Peyer's patch (tissue), 4 donors: ENCODE measurements at regions not wholly inside any gene's neighbourhood (a gene's known extent, or its start where the extent isn't known, plus 50 kb on each side); places are given as distances from the start of the nearest gene placed in this dataset.

ENCODE experiments used
- DNase-seq, 3 donors: peaks; one replicate each; pipeline ENCODE4 v3.0.0-alpha.2; 2017 to 2019
- H3K27ac ChIP-seq, 4 donors: fragments of 200-600 bp; sonication (generic); one replicate each; pipeline ENCODE4 v1.5.1; 2016 to 2019
- H3K27me3 ChIP-seq, 2 donors: fragments of 200-600 bp; sonication (generic); one replicate each; pipeline ENCODE4 v1.5.1; 2019
- H3K36me3 ChIP-seq, 3 donors: fragments of 200-600 bp; sonication (generic); one replicate each; pipeline ENCODE4 v1.5.1; 2016 to 2019
- H3K4me1 ChIP-seq, 4 donors: fragments of 200-600 bp; sonication (generic); one replicate each; pipeline ENCODE4 v1.5.1; 2016 to 2019
- H3K4me3 ChIP-seq, 4 donors: fragments of 200-600 bp; sonication (generic); 1 replicate in 3 of 4; 2 replicates in 1 of 4; pipeline ENCODE4 v1.5.1; 2016 to 2019; ENCODE audit warnings: mild to moderate bottlenecking in 1 of 4
- H3K9me3 ChIP-seq, 4 donors: fragments of 200-600 bp; sonication (generic); one replicate each; pipeline ENCODE4 v1.5.1; 2016 to 2019; ENCODE audit warnings: mild to moderate bottlenecking in 1 of 4
- CTCF ChIP-seq, 6 experiments: fragments of 450-650 bp in 4 of 6; fragments of 200-600 bp in 2 of 6; sonication (generic) in 1 of 6; IDR thresholded peaks; one replicate each; pipeline ENCODE4 v1.5.1; 2017 to 2019; ENCODE audit warnings: antibody characterized with exemption in 6 of 6, mild to moderate bottlenecking in 3 of 6, moderate library complexity in 1 of 6
- POLR2A ChIP-seq, 2 donors: fragments of 450-650 bp; IDR thresholded peaks; one replicate each; pipeline ENCODE4 v1.5.1; 2017; ENCODE audit warnings: antibody characterized with exemption in 2 of 2, mild to moderate bottlenecking in 2 of 2, moderate library complexity in 2 of 2

GRCh38 chr10:78363190-78363589 lies 329.5 kb downstream of the RPS24 start:
- H3K9me3 ChIP-seq, result no peaks in the 10 kb centered on the region
- TF ChIP-seq CTCF (IDR thresholded peaks at IDR 0.05) (no peak), POLR2A (IDR thresholded peaks at IDR 0.05) (no peak)
- no peaks in the 10 kb centered on the region for H3K36me3 ChIP-seq
- no peak overlapping the region for H3K4me3 ChIP-seq
- no peaks in the 10 kb centered on the region for H3K4me1 ChIP-seq
- H3K27me3 ChIP-seq, result no peaks in the 10 kb centered on the region
- no peak for DNase-seq
- H3K27ac ChIP-seq, result no peak overlapping the region

GRCh38 chr10:78365694-78366093 lies 332.0 kb downstream of the RPS24 start:
- TF ChIP-seq POLR2A (IDR thresholded peaks at IDR 0.05), result no peak
- no peak for TF ChIP-seq CTCF (IDR thresholded peaks at IDR 0.05)

GRCh38 chr10:78366663-78367411 lies 333.2 kb downstream of the RPS24 start:
- Histone ChIP-seq H3K27ac (no peak overlapping the region), H3K27me3 (no peaks in the 10 kb centered on the region), H3K9me3 (no peaks in the 10 kb centered on the region), H3K36me3 (no peaks in the 10 kb centered on the region), H3K4me3 (no peak overlapping the region), H3K4me1 (no peaks in the 10 kb centered on the region)
- TF ChIP-seq POLR2A (IDR thresholded peaks at IDR 0.05), result no peak
- no peak for TF ChIP-seq CTCF (IDR thresholded peaks at IDR 0.05)
- no peak for DNase-seq

More at GRCh38 chr10:78365694-78366093, 332.0 kb downstream of the RPS24 start:
- no peaks in the 10 kb centered on the region for H3K4me1 ChIP-seq
- H3K27ac ChIP-seq, result no peak overlapping the region
- H3K4me3 ChIP-seq, result no peak overlapping the region
- no peaks in the 10 kb centered on the region for H3K36me3 ChIP-seq
- no peaks in the 10 kb centered on the region for H3K27me3 ChIP-seq
- no peak for DNase-seq
- H3K9me3 ChIP-seq, result no peaks in the 10 kb centered on the region

- H3K4me3 ChIP-seq, result no peak overlapping the region
- no peak for TF ChIP-seq POLR2A (IDR thresholded peaks at IDR 0.05)
- TF ChIP-seq CTCF (IDR thresholded peaks at IDR 0.05), result no peak
- no peak overlapping the region for H3K27ac ChIP-seq
- H3K36me3 ChIP-seq, result no peaks in the 10 kb centered on the region
- no peaks in the 10 kb centered on the region for H3K4me1 ChIP-seq
- H3K27me3 ChIP-seq, result no peaks in the 10 kb centered on the region
- no peak for DNase-seq
- H3K9me3 ChIP-seq, result no peaks in the 10 kb centered on the region
Measured at GRCh38 chr10:78367751-78368150, 334.1 kb downstream of the RPS24 start.

- no peak overlapping the region for H3K27ac ChIP-seq
- no peaks in the 10 kb centered on the region for H3K36me3 ChIP-seq
- H3K9me3 ChIP-seq, result no peaks in the 10 kb centered on the region
- no peak overlapping the region for H3K4me3 ChIP-seq
- H3K27me3 ChIP-seq, result no peaks in the 10 kb centered on the region
- TF ChIP-seq CTCF (IDR thresholded peaks at IDR 0.05), result no peak
- TF ChIP-seq POLR2A (IDR thresholded peaks at IDR 0.05), result no peak
- H3K4me1 ChIP-seq, result no peaks in the 10 kb centered on the region
- DNase-seq, result no peak
Measured at GRCh38 chr10:78371136-78371535, 337.5 kb downstream of the RPS24 start.
